Lower leg skin (tissue), 3 donors: ENCODE measurements at regions not wholly inside any gene's neighbourhood (a gene's known extent, or its start where the extent isn't known, plus 50 kb on each side); places are given as distances from the start of the nearest gene placed in this dataset.

Source experiments
- POLR2A ChIP-seq, 2 donors: fragments of 450-650 bp; IDR thresholded peaks; one replicate each; pipeline ENCODE4 v1.6.1; 2016 to 2017; ENCODE audit warnings: antibody characterized with exemption in 2 of 2, mild to moderate bottlenecking in 1 of 2, moderate library complexity in 1 of 2
- TF ChIP-seq, protein P1 (sequence below), 3 donors: fragments of 450-650 bp; IDR thresholded peaks; one replicate each; pipeline ENCODE4 v1.5.1; 2016; ENCODE audit warnings: antibody characterized with exemption in 3 of 3, mild to moderate bottlenecking in 3 of 3, moderate library complexity in 2 of 3

DNA sequence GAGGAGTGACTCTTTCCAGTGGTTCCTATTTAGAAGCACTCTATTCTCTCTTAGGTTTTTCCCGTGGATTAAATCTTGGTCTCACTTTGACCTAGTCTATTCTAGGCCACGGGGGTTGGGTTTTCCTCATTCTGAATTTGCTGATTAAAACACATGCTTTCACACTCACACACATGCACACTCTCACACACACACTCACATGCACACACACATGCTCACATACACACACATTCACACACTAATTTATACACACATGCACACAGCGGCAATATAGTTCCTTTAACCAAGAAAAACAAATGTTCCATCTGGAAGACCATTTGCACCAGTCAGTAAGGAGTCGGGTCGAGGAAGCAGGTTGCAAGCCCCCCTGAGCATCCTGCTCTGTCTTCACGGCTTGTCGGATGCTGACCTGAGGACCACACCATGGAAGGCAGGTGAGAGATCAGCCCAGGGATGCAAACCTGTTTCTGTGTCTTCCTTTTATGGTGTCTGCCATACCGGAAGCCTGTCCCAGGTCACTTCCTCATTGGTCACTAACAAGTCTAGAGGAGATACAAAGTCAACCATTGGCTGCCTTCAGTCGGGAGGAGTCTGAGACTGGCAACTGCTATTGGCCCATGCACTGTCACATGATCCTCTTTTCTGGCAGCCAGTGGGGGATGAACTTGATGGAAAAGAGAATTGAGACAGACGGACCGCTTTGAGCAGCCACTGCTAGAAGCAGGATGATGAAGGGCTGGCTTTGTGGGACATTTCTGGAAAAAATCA, 330.8 kb downstream of the FGFR2 start:
- TF ChIP-seq, protein P1, sequence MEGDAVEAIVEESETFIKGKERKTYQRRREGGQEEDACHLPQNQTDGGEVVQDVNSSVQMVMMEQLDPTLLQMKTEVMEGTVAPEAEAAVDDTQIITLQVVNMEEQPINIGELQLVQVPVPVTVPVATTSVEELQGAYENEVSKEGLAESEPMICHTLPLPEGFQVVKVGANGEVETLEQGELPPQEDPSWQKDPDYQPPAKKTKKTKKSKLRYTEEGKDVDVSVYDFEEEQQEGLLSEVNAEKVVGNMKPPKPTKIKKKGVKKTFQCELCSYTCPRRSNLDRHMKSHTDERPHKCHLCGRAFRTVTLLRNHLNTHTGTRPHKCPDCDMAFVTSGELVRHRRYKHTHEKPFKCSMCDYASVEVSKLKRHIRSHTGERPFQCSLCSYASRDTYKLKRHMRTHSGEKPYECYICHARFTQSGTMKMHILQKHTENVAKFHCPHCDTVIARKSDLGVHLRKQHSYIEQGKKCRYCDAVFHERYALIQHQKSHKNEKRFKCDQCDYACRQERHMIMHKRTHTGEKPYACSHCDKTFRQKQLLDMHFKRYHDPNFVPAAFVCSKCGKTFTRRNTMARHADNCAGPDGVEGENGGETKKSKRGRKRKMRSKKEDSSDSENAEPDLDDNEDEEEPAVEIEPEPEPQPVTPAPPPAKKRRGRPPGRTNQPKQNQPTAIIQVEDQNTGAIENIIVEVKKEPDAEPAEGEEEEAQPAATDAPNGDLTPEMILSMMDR (IDR thresholded peaks at IDR 0.05), result no peak
- TF ChIP-seq POLR2A (IDR thresholded peaks at IDR 0.05), result no peak
